Stimulated activated CD4-positive, alpha-beta T cell treated with anti-CD3 and anti-CD28 coated beads, Interleukin-1b, Interleukin-23, amount 100 ng/mL, for 1 hour (primary cell): ENCODE measurements at regions not wholly inside any gene's neighbourhood (a gene's known extent, or its start where the extent isn't known, plus 50 kb on each side); places are given as distances from the start of the nearest gene placed in this dataset.
A peak's percentile ranks its signal among the peaks of the same experiment; 100 is the strongest.

Experiments used
- DNase-seq, 2 donors: peaks; one replicate each; pipeline ENCODE4 v3.0.0-alpha.2; 2020; ENCODE audit warnings: low read depth in 2 of 2

DNA sequence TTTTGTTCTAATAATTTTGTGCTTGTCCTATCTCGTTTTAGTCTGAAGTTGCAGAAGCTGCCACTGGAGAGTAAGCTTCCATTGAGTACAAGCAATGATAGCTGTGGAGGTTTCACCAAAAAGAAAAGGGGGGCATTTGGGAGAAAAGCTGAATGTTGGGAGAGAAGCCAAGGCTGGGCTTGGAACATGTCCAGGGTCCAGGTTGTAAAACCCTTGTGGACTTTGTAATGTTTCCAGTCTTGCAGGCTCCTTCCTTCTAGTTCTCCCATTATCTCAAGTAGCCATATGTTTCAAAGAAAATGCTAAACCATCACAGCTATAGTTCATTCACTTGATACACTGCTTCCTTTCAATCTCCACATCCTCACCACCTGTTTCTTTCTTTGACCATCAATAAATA lies 880.2 kb downstream of the NLGN4Y start:
- no peak for DNase-seq

DNA sequence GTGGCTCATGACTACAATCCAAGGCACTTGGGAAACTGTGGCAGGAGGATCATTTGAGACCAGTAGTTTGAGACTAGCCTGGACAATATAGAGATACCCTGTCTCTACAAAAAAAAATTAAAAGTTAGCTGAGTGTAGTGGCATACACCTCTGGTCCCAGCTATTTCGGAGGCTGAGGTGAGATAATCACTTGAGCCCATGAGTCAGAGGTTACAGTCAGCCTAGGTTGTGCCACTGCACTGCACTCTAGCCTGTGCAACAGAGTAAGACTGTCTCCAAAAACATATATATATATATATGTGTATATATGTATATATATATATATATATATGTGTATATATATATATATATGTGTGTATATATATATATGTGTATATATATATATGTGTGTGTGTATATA lies 890.8 kb downstream of the NLGN4Y start:
- no peak for DNase-seq

DNA sequence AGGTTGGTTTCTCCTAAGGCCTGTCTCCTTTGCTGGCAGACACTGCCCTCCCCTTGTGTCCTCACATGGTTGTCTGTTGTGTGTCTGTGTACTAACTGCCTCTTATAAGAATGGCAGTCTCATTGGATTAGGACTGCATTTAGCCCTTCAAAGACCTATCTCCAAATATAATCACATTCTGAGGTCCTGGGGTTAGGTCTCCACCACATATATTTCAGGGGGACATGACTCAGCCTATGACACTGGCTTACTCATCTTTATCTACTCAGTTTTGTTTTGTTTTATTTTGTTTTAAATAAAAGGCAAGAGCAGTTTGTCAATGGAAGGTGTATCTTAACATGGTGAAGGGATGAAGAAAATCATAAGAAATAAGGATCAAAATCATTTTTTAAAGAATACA lies 894.3 kb downstream of the NLGN4Y start:
- DNase-seq = no peak

DNA sequence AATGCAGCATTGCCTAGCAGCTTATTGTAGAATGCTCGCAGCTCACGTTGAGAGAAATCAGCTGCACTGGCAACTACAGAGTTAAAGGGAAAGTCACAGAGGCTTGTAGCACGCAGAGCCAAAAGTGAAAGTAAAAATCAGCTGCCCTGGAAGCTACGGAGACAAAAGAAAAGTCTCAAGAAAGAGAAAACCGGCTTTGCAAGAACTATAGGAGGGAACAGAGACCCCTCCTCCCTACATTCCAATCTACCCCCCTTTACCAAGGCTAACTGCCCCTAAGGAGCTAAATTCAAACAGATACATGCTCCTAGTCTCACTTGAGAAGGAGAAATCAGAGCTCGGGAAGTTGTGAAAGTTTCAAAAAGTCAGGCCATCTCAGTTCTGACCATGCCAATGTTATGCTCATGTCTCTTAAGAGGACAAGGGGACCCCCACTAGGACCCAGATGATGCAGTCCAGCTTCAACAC lies 900.4 kb downstream of the NLGN4Y start:
- DNase-seq = no peak

DNA sequence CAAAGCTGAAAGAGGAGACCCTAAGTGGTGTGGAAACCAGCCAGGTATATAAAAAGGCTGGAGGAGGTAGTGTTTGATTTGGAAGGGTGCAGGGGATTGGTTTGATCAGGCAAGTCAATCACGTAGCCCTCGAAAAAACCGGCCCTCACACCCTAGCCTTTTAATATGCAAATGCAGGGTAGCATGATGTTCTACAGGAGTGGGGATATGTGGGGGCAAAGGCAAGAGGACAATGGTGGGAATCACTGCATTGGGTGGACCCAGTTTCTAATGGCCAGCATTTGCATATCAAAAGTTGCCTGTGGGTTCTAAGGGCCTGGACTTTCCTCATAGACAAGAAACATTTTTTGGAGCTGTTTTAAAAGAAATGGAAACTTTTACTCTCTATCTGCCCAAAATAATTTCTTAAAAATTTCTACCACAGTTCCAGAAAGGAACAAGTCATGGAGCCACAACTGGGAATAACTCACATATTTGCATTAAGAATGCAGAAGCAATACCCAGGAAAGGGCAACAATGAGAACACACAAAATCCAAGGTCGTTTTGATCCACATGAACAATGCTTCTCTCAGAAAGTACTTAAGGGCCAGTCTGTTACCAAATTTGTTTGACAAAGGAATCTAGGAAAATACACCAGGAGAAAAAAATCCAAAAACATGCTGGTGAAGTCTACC lies 915.8 kb downstream of the NLGN4Y start:
- DNase-seq = no peak

DNA sequence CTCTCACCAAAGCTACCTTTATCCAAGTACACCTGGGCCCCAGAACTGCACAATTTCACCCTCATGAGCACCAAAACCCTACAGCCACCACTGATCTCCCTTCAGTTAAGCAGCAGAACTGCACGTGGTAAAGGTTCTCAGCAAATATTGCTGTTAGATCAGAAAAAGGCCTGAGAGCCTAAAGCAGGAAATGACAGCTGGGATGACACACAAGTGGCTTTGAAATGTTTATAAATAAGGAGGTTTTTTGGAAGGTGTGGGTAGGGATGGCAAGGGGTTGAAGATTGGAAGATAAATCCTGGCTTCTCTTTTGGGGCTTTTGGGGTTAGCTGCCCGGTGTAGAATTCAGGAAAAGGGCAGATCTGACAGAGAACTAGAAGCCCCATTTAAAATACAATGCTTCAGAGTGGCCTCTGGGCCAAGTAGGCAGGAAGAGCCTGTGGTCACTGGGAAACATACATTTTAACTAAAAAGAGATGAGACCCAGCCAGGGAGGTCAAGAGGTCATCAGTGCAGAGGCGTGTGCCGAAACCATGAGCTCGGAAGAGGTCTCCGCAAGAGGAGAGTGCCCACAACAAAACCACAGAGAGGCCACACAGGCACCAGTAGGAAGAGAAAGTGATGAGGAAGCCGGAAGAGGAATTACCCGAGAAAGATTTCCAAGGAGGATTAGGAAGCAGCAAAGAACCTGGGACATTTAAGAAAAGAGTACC lies 916.5 kb downstream of the NLGN4Y start:
- no peak for DNase-seq

DNA sequence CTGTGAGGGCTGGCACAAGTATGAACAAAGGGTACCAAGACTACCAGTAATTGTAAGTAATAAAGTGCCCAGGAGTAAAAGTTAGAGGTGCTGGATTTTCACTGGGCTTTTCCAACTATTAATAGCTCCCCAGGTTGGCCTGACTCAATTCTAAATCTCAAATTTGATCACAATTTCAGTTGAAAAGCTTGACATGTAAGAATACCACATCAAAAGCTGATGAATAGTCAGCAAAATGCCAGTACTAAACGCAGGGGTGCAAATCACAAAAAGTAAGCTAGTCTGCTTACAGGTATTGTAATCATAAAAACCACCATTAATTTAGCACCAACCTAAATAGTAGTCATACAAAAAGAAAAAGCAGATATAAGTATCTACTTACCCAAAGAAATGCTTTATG lies 917.5 kb downstream of the NLGN4Y start:
- DNase-seq = no peak

DNA sequence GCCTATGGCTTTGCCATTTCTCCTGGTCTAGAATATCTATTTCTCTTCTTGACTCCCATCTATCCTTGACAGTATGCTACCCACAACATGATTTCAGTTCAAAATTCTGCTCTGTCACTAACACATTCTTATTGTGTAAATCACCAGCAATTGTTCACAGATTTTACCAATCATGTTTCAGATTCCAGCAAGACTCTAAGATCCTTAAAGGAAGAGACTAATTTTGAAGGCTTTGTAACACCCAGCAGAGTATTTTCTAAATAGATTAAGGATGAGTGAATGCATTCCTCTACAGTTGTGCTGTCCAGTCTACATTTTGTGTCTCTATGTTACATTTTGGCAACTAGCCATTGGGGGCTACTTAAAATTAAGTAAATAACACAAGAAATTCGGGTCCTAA lies 921.5 kb downstream of the NLGN4Y start:
- no peak for DNase-seq

DNA sequence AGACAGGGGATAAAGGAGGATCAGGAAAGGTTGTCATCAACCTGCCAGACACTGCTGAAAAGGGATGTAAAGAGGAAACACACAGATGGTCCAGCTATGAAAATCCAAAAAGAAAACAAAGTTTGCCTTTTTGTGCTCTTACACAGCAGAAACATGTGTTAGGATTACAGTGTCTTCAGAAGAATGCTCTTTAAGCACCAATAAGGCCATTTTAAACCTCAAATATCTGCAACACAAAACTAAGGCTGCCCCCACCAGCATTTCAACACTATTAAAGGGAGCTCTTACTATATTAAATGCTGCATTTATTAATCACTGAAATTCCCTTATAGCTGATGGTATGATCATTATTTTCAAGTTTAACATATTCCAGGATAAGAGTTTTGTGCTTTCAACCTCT lies 922.5 kb downstream of the NLGN4Y start:
- DNase-seq = no peak

DNA sequence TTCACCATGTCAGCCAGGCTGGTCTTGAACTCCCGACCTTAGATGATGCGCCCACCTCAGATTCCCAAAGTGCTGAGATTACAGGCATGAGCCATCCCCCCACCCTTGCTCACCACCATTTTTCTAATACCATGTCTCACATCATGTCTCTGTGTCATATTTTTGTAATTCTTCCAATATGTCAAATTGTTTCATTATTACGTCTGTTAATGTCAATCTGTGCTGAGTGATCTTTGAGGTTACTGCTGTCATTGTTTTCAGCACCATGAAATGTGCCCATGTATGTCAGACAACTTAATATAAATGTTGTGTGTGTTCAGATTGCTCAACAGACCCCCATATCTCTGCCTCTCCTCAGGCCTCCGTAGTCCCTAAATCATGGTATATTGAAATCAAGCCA lies 923.6 kb downstream of the NLGN4Y start:
- DNase-seq = no peak

DNA sequence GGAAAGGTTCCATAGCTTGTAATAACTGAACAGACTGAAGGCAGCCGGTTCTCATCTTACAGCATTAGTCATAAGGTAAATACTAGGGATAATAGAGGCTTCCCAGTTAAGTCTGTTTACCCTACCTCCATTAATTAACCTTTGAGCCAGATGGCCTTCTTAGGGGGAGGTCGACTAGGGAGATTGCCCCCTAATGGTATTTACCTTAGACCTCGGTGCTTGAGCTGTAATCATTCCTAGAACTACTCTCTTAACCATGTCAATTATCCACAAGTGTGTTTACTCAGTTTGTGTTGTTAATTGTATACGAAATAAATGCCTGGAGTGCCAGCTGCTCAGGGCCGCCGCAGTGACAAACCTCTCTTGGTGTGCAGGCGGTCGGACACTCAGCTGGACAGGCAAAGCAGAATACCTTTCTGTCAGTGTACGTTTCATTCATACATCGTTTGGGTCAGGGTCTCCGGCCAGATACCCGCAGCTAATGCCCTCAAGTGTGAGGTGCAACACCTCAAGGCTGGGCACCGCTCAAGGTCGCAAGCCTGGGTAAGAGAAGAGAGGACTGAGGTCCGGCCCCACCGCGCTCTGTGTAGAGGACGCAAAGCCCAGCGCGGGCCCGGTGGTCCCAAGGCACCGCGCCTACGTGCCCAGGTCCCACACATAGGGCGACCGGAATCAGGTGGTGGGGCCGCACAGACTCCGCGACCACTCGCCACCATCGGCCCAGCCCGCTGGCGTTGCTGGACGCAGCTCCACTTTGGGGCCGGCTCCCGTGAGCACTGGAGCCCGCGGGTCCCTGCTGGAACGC lies 931.0 kb downstream of the NLGN4Y start:
- no peak for DNase-seq

DNA sequence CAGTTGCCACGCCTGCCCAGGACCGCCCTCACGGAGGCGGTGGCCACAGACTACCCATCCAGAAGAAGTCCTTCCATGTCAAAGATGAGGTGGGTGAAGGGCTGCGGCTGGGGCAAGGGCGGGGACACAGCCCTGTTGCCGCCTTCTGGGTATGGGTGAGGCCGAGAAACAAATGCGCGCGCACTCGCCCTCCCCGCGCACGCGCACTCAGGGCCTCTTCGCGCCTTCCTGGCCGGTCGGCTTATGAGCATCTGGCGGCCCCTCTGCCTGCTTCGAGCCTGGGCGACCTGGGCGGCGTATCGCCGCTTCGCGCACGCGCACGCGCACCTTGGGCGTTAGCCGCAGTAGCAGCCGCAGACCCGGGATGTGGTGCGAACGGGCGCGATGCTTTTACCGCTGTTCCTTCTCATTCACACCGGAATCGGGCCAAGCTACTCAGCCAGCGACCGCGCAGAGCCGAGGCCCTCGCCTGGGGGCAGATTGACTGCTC lies 931.7 kb downstream of the NLGN4Y start:
- DNase-seq = peak; percentile 19 to 44

DNA sequence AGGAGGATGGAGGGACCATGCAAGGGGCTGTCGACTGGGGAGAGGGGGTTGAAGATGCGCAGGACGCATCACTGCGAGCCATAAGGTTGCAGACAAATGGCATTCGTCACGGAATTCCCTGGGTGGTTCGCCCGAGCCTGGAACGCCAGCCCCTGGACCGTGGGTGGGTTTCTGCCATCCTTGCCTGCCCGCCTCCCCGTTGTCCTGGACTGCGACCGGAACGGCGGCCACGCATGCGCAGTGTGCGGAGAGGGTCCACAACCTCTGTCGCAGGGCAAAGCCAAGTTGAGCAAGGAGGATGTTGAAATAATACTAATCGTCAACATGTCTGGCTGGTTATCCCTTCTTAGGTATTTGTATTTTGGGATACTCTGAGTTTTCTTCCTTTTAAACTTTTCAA lies 932.2 kb downstream of the NLGN4Y start:
- no peak for DNase-seq

DNA sequence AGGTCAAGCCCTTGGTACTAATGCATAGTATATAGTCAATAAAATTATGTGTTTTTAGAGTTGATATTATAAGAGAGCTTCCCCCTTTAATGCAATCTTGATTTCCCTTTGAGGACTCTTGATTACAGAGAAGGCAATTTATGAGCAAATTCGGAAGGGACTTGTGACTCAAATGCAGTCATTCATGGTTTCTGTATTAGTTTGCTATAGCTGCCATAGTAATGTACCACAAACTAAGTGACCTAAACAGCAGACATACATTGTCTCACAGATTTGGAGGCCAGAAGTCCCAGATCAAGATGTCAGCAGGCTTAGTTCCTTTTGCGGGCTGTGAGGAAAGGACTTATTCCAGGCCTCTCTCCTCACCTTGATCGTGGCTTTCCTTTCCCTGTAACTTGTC lies 933.4 kb downstream of the NLGN4Y start:
- DNase-seq = no peak

DNA sequence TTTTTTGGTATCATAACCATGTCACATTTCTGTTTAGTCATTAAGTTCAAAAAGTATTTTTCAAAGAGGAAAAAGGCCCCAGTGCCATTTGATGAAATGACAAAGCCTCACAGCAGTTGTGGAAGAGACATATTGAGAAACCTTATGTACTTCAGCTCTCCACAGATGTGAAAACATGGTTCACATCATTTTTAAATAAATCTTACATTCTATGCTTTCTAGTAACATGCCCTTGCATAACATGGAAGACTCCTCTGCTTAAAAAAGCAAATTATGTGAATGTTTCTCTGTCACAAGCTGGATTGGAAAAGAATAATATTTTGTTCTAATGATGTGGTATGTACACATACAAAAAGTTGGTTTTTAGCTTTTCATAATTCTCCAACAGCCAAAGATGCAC lies 934.1 kb downstream of the NLGN4Y start:
- no peak for DNase-seq

DNA sequence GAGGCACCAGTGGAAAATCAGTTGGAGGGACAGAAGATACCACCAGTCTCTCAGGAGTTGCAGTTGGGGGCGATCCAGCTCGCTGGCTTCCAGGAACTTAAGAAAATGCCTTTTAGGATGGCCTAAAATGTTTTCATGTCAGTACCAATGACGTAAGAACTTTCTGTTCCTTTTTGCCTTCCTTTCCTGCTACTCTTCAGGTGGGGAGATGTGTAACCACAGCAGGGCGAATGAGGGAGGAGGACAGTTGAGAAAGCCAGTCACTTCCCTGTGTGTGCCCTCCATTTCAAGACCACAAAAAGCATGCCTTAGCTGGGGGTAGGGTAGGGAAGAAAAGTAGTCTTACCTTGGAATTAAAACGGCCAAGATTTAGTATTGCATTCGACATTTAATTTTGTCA lies 941.6 kb downstream of the NLGN4Y start:
- DNase-seq = no peak

DNA sequence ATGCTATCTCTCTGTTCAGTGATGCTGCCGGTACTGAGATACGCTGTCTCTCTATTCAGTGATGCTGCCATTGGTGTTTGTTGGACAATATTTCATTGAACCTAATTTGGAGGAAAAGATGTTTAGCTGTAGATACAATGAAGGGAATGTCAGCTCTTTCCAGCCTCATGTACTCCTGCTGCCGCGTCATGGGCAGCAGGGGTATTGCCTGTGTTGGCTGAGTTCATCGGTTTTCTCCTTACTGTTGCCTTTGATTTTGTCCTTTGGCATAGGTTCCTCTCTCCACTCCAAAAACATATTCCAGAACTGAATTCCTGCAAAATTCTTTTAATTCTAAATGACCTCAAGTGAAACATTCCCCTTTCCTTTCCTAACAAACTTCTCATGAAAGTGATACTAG lies 942.6 kb downstream of the NLGN4Y start:
- no peak for DNase-seq

DNA sequence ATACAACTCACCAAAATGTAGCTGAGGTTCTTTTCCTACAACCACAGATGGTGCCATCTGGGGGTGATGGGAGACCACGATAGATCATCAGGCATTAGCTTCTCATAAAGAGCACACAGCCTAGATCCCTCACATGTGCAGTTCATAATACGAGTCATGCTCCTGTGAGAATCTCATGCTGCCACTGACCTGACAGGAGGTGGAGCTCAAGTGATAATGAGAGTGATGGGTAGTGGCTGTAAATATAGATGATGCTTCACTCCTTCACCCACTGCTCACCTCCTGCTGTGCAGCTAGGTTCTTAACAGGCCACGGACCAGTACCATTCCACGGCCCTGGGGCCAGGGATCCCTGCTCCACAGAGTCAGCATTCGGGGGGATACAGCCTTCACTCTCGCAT lies 943.8 kb downstream of the NLGN4Y start:
- DNase-seq = no peak

DNA sequence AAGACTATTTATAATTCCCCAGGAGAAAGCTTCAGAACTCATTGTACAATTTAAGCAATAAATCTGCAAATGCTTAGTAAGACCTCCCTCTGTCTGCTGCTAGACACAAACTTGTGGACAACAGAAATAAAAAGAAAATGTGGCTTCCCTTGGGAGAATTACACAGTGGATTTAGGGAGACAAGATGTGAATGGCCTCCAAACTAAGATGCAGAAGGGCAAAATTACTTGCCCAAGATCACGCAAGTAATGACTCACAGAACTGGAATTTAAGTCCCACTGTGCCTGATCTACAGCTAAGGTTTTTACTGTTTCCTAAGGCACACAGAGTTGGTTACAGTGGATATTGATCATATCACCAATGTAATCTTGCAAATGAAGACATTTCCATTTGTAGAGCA lies 947.0 kb downstream of the NLGN4Y start:
- DNase-seq = no peak

DNA sequence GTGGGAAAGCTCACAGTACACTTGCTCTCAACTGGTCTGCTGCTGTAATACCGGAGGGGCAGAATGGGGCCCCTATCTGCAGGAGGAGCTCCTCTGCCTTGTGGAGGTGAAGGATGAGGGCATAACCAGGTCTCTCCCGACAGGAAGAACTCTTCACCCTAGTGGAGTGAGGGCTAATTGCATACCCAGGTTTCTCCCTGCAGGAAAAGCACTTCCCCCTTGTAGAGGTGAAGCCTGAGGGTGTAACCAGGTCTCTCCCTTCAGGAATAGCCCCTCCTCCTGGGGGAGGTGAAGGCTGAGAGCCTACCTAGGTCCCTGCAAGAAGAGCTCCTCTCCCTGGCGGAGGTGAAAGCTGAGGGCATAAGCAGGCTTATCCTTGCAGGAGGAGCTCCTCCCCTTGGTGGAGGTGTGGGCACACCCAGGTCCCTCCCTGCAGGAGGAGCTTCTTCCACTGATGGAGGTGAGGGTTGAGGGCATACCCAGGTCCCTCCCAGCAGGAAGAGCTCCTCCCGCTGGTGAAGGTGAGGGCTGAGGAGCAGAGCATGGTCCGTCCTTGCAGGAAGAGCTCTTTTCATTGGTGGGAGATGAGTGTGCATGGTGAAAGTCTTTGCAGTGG lies 954.1 kb downstream of the NLGN4Y start:
- no peak for DNase-seq

DNA sequence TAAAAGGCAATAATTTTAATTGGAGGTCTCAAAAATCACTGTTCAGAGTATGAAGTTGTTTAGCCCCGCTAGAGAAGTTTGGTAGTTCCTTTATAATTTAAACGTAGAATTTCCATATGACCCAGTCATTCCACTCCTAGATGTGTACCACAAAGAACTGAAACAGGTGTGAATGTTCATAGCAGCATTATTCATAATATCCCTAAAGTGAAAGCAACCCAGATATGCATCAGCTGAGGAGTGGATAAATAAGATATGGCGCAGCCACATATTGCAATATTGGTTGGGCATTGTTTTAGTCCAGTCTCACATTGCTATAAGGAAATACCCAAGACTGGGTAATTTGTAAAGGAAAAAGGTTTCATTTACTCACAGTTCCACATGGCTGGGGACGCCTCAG lies 976.2 kb downstream of the NLGN4Y start:
- no peak for DNase-seq

DNA sequence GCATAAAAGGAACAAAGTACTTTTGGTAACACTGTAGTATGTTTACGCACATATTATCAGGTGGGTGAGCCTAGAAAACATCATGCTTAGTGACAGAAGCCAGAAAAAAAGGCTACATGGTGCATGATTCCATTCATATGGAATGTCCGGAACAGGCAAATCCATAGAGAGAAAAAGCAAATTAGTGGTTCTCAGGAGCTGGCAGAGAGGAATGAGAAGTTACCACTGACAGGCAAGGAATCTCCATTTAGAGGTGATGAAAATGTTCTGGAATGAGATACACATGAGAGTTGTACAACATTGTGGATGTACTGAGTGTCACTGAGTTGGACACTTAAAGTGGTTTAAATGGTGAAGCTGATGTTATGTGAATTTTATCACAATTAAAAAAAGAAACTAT lies 976.9 kb downstream of the NLGN4Y start:
- DNase-seq = no peak
